HG03432 (cell line): ENCODE measurements at regions not wholly inside any gene's neighbourhood (a gene's known extent, or its start where the extent isn't known, plus 50 kb on each side); places are given as distances from the start of the nearest gene placed in this dataset.

Experiments
- ATAC-seq: cut with Tn5 transposase; IDR thresholded peaks from one replicate; pipeline ENCODE4 v1.9.1; 2021; ENCODE audit warnings: mild to moderate bottlenecking, moderate library complexity; ENCODE audit not compliant: unreplicated experiment

GRCh38 chr6:4563156-4563555 is 213.0 kb upstream of the CDYL start:
- no peak for ATAC-seq

- ATAC-seq: no peak
Measured at GRCh38 chr6:4561773-4562400, 214.3 kb upstream of the CDYL start.

GRCh38 chr6:4561078-4561435 is 215.1 kb upstream of the CDYL start:
- ATAC-seq: no peak

- no peak for ATAC-seq
Measured at GRCh38 chr6:4560221-4561077, 215.8 kb upstream of the CDYL start.

- ATAC-seq: no peak
Measured at GRCh38 chr6:4559281-4559875, 216.8 kb upstream of the CDYL start.

- ATAC-seq: no peak
Measured at GRCh38 chr6:4554645-4555044, 221.6 kb upstream of the CDYL start.

- no peak for ATAC-seq
Measured at GRCh38 chr6:4553387-4553786, 222.8 kb upstream of the CDYL start.

- ATAC-seq: no peak
Measured at GRCh38 chr6:4550227-4550597, 226.0 kb upstream of the CDYL start.

- ATAC-seq: no peak
Measured at GRCh38 chr6:4549556-4550226, 226.5 kb upstream of the CDYL start.

GRCh38 chr6:4545893-4546292 is 230.3 kb upstream of the CDYL start:
- no peak for ATAC-seq

GRCh38 chr6:4543596-4543995 is 232.6 kb upstream of the CDYL start:
- ATAC-seq: no peak

GRCh38 chr6:4533576-4533975 is 242.6 kb upstream of the CDYL start:
- no peak for ATAC-seq

- ATAC-seq: no peak
Measured at GRCh38 chr6:4531406-4531805, 244.8 kb upstream of the CDYL start.

GRCh38 chr6:4522453-4522852 is 253.8 kb upstream of the CDYL start:
- ATAC-seq: no peak

- ATAC-seq: no peak
Measured at GRCh38 chr6:4521070-4521469, 255.1 kb upstream of the CDYL start.

GRCh38 chr6:4518506-4518905 is 257.7 kb upstream of the CDYL start:
- ATAC-seq: peak; percentile 62

- no peak for ATAC-seq
Measured at GRCh38 chr6:4516206-4516605, 260.0 kb upstream of the CDYL start.

GRCh38 chr6:4513561-4513960 is 262.6 kb upstream of the CDYL start:
- no peak for ATAC-seq

- ATAC-seq: no peak
Measured at GRCh38 chr6:4512051-4512471, 264.1 kb upstream of the CDYL start.

GRCh38 chr6:4511641-4512020 is 264.6 kb upstream of the CDYL start:
- ATAC-seq: no peak

GRCh38 chr6:4510906-4511640 is 265.1 kb upstream of the CDYL start:
- ATAC-seq: no peak
